ENCODE measurements at regions not wholly inside any gene's neighbourhood (a gene's known extent, or its start where the extent isn't known, plus 50 kb on each side); places are given as distances from the start of the nearest gene placed in this dataset.

DNA sequence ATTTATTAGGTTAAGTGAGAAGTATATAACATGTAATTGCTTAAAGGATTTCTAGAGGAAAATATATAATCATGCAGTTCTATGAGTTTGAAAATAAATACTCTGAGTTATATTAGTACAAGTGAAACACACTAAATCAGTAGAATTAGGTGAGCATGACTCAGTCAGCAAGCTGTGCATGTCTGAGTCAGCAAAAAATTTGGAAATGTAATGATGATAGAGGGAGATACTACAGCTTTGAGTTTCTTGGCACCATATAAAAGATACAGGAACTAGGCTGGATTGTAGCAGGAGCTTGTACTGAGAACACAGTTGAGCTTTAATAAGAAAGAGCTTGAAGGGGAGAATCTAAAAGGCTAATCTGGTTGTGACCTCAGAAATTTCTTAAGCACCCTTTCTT lies 1224.6 kb downstream of the CDH8 start:
- no peaks in the 10 kb centered on the region for H3K36me3 ChIP-seq (ENCODE audit: control insufficient read depth in 2 of 2, insufficient read depth in 2 of 2, low read length in 1 of 2)
- no peaks in the 10 kb centered on the region for H3K9me3 ChIP-seq (replicated peaks; ENCODE audit: control insufficient read depth, insufficient read depth, low read length)
- no peak overlapping the region for H3K9ac ChIP-seq (ENCODE audit: control insufficient read depth, insufficient read depth, low read length)
- H3K79me2 ChIP-seq (ENCODE audit: control insufficient read depth, insufficient read depth, low read length) = no peaks in the 10 kb centered on the region
- H3K27ac ChIP-seq (ENCODE audit: control insufficient read depth, insufficient read depth) = no peak overlapping the region
- ChIA-PET SMC1A (ENCODE audit: uncharacterized antibody, unreplicated experiment) (interaction anchor here (0.8 kb wide), 1 partner anchor 25 kb away, joined by 3 read pairs; no protein-coding TSS in a partner anchor), POLR2A (no interaction called here), CTCF (no interaction called here), RAD21 (ENCODE audit: unreplicated experiment) (no interaction called here)
- no peak overlapping the region for H3K4me2 ChIP-seq (ENCODE audit: control insufficient read depth, insufficient read depth)
- no peak for DNase-seq (ENCODE audit: low read depth, low spot score)
- no peak overlapping the region for H3K4me3 ChIP-seq
- no peaks in the 10 kb centered on the region for H3K27me3 ChIP-seq (replicated peaks in 1 of 2; ENCODE audit: control insufficient read depth in 2 of 2, insufficient read depth in 2 of 2, low read length in 1 of 2)
- TF ChIP-seq IKZF2 (IDR thresholded peaks at IDR 0.05) (no peak), PBX3 (IDR thresholded peaks at IDR 0.05; ENCODE audit: insufficient replicate concordance, low read depth, low read length) (no peak), MEF2B (IDR thresholded peaks at IDR 0.05; ENCODE audit: partially characterized antibody, poor library complexity, severe bottlenecking) (no peak), RELA (IDR thresholded peaks at IDR 0.05; ENCODE audit: borderline replicate concordance, partially characterized antibody) (no peak), CHD2 (IDR thresholded peaks at IDR 0.05; ENCODE audit: borderline replicate concordance, low read depth, low read length) (no peak), NBN (IDR thresholded peaks at IDR 0.05) (no peak), NFIC (IDR thresholded peaks at IDR 0.05; ENCODE audit: low read depth, low read length) (no peak)
- in situ Hi-C loops (cut with MboI) (no loop called here), intact Hi-C loops (cut with micrococcal nuclease; ENCODE audit: unreplicated experiment) (no loop called here)
- no peaks in the 10 kb centered on the region for H3K4me1 ChIP-seq (ENCODE audit: control insufficient read depth, insufficient read depth, low read length)
- BruUV-seq (replicated peaks) = no TSS peak
- FAIRE-seq = no peak
- no peak for ATAC-seq
- H2AFZ ChIP-seq (ENCODE audit: control insufficient read depth, low read depth, low read length) = no peak overlapping the region
- H4K20me1 ChIP-seq (ENCODE audit: control insufficient read depth, insufficient read depth) = no peaks in the 10 kb centered on the region

DNA sequence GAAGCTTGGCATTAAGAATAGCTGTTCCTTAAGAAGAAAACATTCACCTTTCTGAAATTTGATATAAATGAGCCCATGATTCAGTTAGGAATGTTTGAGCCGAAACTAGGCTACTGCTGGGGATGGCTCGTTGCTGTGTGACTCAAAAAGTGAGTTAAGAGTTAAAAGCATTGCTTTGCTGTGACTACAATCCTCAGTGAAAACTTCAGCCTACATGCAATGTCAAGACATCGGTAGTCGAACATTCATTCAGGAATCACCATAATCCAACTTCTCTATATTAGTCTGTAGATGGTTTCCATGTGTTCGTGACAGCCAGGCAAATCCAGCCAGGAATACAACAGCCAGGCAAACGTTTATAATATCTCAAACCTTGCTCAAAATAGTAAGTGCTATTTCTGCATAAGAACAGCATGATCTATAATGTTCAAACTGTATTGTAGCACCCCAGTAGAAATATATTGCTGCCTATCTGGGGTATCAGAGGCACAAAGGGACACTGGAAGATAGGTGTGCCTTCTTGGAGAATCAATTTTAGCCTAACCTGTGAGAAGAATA lies 1225.1 kb downstream of the CDH8 start:
- SMC1A ChIA-PET (ENCODE audit: uncharacterized antibody, unreplicated experiment) = no interaction called here
- POLR2A ChIA-PET = no interaction called here
- TF ChIP-seq BACH1 (IDR thresholded peaks at IDR 0.05; ENCODE audit: borderline replicate concordance) = no peak
- no peak for TF ChIP-seq RAD21 (IDR thresholded peaks at IDR 0.05; ENCODE audit: insufficient read depth, low read depth, low read length)
- no peak for TF ChIP-seq RUNX3 (IDR thresholded peaks at IDR 0.05; ENCODE audit: low read length)
- TF ChIP-seq, protein P1, sequence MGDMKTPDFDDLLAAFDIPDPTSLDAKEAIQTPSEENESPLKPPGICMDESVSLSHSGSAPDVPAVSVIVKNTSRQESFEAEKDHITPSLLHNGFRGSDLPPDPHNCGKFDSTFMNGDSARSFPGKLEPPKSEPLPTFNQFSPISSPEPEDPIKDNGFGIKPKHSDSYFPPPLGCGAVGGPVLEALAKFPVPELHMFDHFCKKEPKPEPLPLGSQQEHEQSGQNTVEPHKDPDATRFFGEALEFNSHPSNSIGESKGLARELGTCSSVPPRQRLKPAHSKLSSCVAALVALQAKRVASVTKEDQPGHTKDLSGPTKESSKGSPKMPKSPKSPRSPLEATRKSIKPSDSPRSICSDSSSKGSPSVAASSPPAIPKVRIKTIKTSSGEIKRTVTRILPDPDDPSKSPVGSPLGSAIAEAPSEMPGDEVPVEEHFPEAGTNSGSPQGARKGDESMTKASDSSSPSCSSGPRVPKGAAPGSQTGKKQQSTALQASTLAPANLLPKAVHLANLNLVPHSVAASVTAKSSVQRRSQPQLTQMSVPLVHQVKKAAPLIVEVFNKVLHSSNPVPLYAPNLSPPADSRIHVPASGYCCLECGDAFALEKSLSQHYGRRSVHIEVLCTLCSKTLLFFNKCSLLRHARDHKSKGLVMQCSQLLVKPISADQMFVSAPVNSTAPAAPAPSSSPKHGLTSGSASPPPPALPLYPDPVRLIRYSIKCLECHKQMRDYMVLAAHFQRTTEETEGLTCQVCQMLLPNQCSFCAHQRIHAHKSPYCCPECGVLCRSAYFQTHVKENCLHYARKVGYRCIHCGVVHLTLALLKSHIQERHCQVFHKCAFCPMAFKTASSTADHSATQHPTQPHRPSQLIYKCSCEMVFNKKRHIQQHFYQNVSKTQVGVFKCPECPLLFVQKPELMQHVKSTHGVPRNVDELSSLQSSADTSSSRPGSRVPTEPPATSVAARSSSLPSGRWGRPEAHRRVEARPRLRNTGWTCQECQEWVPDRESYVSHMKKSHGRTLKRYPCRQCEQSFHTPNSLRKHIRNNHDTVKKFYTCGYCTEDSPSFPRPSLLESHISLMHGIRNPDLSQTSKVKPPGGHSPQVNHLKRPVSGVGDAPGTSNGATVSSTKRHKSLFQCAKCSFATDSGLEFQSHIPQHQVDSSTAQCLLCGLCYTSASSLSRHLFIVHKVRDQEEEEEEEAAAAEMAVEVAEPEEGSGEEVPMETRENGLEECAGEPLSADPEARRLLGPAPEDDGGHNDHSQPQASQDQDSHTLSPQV (IDR thresholded peaks at IDR 0.05) = no peak
- TF ChIP-seq HDAC2 (IDR thresholded peaks at IDR 0.05) = no peak
- TF ChIP-seq TCF12 (IDR thresholded peaks at IDR 0.05; ENCODE audit: low read depth, low read length) = no peak
- no peak for TF ChIP-seq MYB (IDR thresholded peaks at IDR 0.05; ENCODE audit: borderline replicate concordance, low read depth, low read length)
- no peak for TF ChIP-seq STAT3 (IDR thresholded peaks at IDR 0.05; ENCODE audit: low read depth, low read length)

More for the DNA sequence above, 1225.1 kb downstream of the CDH8 start:
- H3K27me3 ChIP-seq (replicated peaks in 1 of 2; ENCODE audit: control insufficient read depth in 2 of 2, insufficient read depth in 2 of 2, low read length in 1 of 2) = no peaks in the 10 kb centered on the region
- no peak overlapping the region for H3K27ac ChIP-seq (ENCODE audit: control insufficient read depth, insufficient read depth)
- FAIRE-seq = no peak
- 17% methylated on average over 6 of the region's 6 CpGs for WGBS (ENCODE audit: insufficient coverage, insufficient replicate concordance, low lambda C conversion rate, missing lambda C conversion rate)
- H3K4me1 ChIP-seq (ENCODE audit: control insufficient read depth, insufficient read depth, low read length) = no peaks in the 10 kb centered on the region
- intact Hi-C loops (cut with micrococcal nuclease; ENCODE audit: unreplicated experiment) = no loop called here
- in situ Hi-C loops (cut with MboI) = no loop called here
- ATAC-seq = no peak
- no peak overlapping the region for H3K4me3 ChIP-seq
- CTCF ChIA-PET = interaction anchor here (1.0 to 1.7 kb wide), 2 partner anchors 8 to 29 kb away, joined by 3 to 4 read pairs; no protein-coding TSS in a partner anchor
- no peaks in the 10 kb centered on the region for H3K9me3 ChIP-seq (replicated peaks; ENCODE audit: control insufficient read depth, insufficient read depth, low read length)
- H3K9ac ChIP-seq (ENCODE audit: control insufficient read depth, insufficient read depth, low read length) = no peak overlapping the region
- H4K20me1 ChIP-seq (ENCODE audit: control insufficient read depth, insufficient read depth) = no peaks in the 10 kb centered on the region
- no peak overlapping the region for H2AFZ ChIP-seq (ENCODE audit: control insufficient read depth, low read depth, low read length)
- RAD21 ChIA-PET (ENCODE audit: unreplicated experiment) = no interaction called here
- no peak for DNase-seq (ENCODE audit: low read depth, low spot score)
- H3K4me2 ChIP-seq (ENCODE audit: control insufficient read depth, insufficient read depth) = no peak overlapping the region
- H3K79me2 ChIP-seq (ENCODE audit: control insufficient read depth, insufficient read depth, low read length) = no peaks in the 10 kb centered on the region
- no TSS peak for BruUV-seq (replicated peaks)
- no peaks in the 10 kb centered on the region for H3K36me3 ChIP-seq (ENCODE audit: control insufficient read depth in 2 of 2, insufficient read depth in 2 of 2, low read length in 1 of 2)
